GM18861 (cell line): ENCODE measurements at regions not wholly inside any gene's neighbourhood (a gene's known extent, or its start where the extent isn't known, plus 50 kb on each side); places are given as distances from the start of the nearest gene placed in this dataset.
A peak's percentile ranks its signal among the peaks of the same experiment; 100 is the strongest.
"Not testable (repeated sequence)": the region's sequence is repeated elsewhere in the genome, so short reads cannot be mapped to it uniquely, and the experiment has no call there.

Experiments used
- ATAC-seq: cut with Tn5 transposase; IDR thresholded peaks from one replicate; pipeline ENCODE4 v1.9.1; 2021; ENCODE audit not compliant: unreplicated experiment

- no peak for ATAC-seq
Measured at GRCh38 chr6:56749632-56750151, 107.0 kb upstream of the DST start.

- no peak for ATAC-seq
Measured at GRCh38 chr6:56746767-56747504, 104.2 kb upstream of the DST start.

GRCh38 chr6:56745971-56746370 is 103.3 kb upstream of the DST start:
- ATAC-seq, result no peak

- no peak for ATAC-seq
Measured at GRCh38 chr6:56745081-56745480, 102.4 kb upstream of the DST start.

GRCh38 chr6:56744528-56744927 is 101.8 kb upstream of the DST start:
- no peak for ATAC-seq

GRCh38 chr6:56742122-56742791 is 99.6 kb upstream of the DST start:
- peak; percentile 76 for ATAC-seq

GRCh38 chr6:56741472-56741871 is 98.8 kb upstream of the DST start:
- no peak for ATAC-seq

GRCh38 chr6:56739836-56740815 is 97.4 kb upstream of the DST start:
- ATAC-seq, result no peak

- ATAC-seq, result no peak
Measured at GRCh38 chr6:56736804-56737203, 94.1 kb upstream of the DST start.

GRCh38 chr6:56734335-56734734 is 91.6 kb upstream of the DST start:
- no peak for ATAC-seq

- no peak for ATAC-seq
Measured at GRCh38 chr6:56733211-56733697, 90.6 kb upstream of the DST start.

GRCh38 chr6:56732517-56732916 is 89.8 kb upstream of the DST start:
- ATAC-seq, result no peak

GRCh38 chr6:56730663-56731529 is 88.2 kb upstream of the DST start:
- no peak for ATAC-seq

- no peak for ATAC-seq
Measured at GRCh38 chr6:56729719-56730118, 87.0 kb upstream of the DST start.

- ATAC-seq, result not testable (repeated sequence)
Measured at GRCh38 chr6:56729166-56729565, 86.5 kb upstream of the DST start.

- no peak for ATAC-seq
Measured at GRCh38 chr6:56727097-56727850, 84.6 kb upstream of the DST start.

GRCh38 chr6:56725254-56725653 is 82.6 kb upstream of the DST start:
- no peak for ATAC-seq

GRCh38 chr6:56724455-56724854 is 81.8 kb upstream of the DST start:
- ATAC-seq, result no peak

- no peak for ATAC-seq
Measured at GRCh38 chr6:56720882-56721281, 78.2 kb upstream of the DST start.
